Left lung (tissue), 4 donors: ENCODE measurements at regions not wholly inside any gene's neighbourhood (a gene's known extent, or its start where the extent isn't known, plus 50 kb on each side); places are given as distances from the start of the nearest gene placed in this dataset.

Experiments
- ATAC-seq: fragments of 200-7000 bp; cut with Tn5 transposase; one replicate; pipeline ENCODE4 v1.9.1; 2020; ENCODE audit warnings: moderate library complexity
- DNase-seq, 4 donors: peaks; one replicate each; pipeline ENCODE4 v3.0.0-alpha.2; 2013 to 2020
- H3K27ac ChIP-seq, 2 donors: fragments of 200-600 bp; sonication (generic) in 1 of 2; one replicate each; pipeline versions ENCODE4 v1.5.0 to v1.8.0; 2020 to 2021
- H3K27me3 ChIP-seq, 2 donors: fragments of 200-600 bp; sonication (generic) in 1 of 2; one replicate each; pipeline versions ENCODE4 v1.5.0 to v1.8.0; 2020 to 2021
- H3K36me3 ChIP-seq, 2 donors: fragments of 200-600 bp; sonication (generic) in 1 of 2; one replicate each; pipeline versions ENCODE4 v1.5.0 to v1.8.0; 2020 to 2021
- H3K4me1 ChIP-seq, 2 donors: fragments of 200-600 bp; one replicate each; pipeline ENCODE4 v1.8.0; 2021
- H3K4me3 ChIP-seq, 2 donors: fragments of 200-600 bp; sonication (generic) in 1 of 2; one replicate each; pipeline versions ENCODE4 v1.5.0 to v1.8.0; 2020 to 2021; ENCODE audit warnings: mild to moderate bottlenecking in 1 of 2
- H3K9me3 ChIP-seq, 2 donors: fragments of 200-600 bp; sonication (generic) in 1 of 2; one replicate each; pipeline versions ENCODE4 v1.5.0 to v1.8.0; 2020 to 2021
- intact Hi-C, 2 donors: fragments of 100-400 bp; cut with DNase I; formaldehyde crosslinking; loops; one replicate each; pipeline versions ENCODE4 v1.11.2 to v1.14.2; 2022
- TF ChIP-seq, protein P1 (sequence below), 2 donors: fragments of 200-600 bp; sonication (generic) in 1 of 2; IDR thresholded peaks; one replicate each; pipeline versions ENCODE4 v1.5.0 to v1.8.0; 2021; ENCODE audit warnings: antibody characterized with exemption in 2 of 2
- donor health status: DM: no; HTN: yes; CAD: no.
- donor health status: DM: no; HTN: no; CAD: no.

DNA sequence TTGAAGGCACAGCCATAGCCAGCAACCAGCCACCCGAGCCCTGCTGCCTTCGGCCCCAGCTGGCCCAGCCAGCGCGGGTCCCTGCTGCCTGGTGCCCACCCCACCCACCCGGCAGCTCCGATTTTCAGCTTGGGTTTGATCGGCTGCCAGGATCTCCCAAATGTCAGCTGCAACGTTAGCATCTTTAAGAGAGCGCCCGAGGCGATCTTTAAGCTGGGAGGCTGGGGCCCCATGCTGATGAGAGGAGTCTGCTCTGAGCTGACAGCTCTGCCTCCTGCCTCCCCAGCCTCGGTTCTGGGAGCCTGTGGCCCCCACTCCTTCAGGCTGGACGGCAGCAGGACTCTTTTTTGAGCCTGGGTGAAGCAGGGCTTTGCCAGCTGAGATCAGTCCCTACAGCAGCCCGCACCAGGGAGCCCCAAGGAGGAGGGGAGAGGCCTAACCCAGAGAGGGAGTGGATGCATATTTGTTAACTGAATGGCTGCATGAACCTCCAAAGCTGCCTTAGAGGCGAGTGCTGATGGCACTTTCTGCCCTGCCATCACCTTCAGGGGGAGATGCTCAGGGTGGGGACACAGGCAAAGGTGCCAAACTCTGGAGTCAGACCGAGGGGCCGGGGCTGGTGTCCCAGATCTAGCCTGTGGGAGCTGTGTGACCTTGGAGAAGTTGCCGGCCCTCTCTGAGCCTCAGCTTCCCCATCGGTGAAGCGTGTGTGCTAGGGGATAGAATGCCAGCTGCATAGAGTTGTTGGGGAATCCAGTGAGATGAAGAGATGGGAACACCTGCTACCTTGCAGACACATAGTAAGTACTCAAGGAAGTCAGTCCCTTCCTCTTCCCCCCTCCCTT is 165.5 kb downstream of the C9orf50 start:
- Histone ChIP-seq H3K4me3 (no peak overlapping the region), H3K36me3 (no peaks in the 10 kb centered on the region), H3K27ac (no peak overlapping the region), H3K9me3 (no peaks in the 10 kb centered on the region), H3K4me1 (peaks cover 23 to 25% of the 10 kb centered on the region in 2 donors), H3K27me3 (no peaks in the 10 kb centered on the region)
- no peak for ATAC-seq
- intact Hi-C loops = no loop called here
- peak in 1 of 4 donors; percentile 59 for DNase-seq
- TF ChIP-seq, protein P1, sequence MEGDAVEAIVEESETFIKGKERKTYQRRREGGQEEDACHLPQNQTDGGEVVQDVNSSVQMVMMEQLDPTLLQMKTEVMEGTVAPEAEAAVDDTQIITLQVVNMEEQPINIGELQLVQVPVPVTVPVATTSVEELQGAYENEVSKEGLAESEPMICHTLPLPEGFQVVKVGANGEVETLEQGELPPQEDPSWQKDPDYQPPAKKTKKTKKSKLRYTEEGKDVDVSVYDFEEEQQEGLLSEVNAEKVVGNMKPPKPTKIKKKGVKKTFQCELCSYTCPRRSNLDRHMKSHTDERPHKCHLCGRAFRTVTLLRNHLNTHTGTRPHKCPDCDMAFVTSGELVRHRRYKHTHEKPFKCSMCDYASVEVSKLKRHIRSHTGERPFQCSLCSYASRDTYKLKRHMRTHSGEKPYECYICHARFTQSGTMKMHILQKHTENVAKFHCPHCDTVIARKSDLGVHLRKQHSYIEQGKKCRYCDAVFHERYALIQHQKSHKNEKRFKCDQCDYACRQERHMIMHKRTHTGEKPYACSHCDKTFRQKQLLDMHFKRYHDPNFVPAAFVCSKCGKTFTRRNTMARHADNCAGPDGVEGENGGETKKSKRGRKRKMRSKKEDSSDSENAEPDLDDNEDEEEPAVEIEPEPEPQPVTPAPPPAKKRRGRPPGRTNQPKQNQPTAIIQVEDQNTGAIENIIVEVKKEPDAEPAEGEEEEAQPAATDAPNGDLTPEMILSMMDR (IDR thresholded peaks at IDR 0.05) = no peak

- no peak overlapping the region for H3K27ac ChIP-seq
- intact Hi-C loops = no loop called here
- no peaks in the 10 kb centered on the region for H3K9me3 ChIP-seq
- H3K27me3 ChIP-seq = no peaks in the 10 kb centered on the region
- H3K4me1 ChIP-seq = peaks cover 18 to 20% of the 10 kb centered on the region in 2 donors
- no peak for DNase-seq
- TF ChIP-seq, protein P1 (IDR thresholded peaks at IDR 0.05) = no peak
- H3K4me3 ChIP-seq = no peak overlapping the region
- H3K36me3 ChIP-seq = no peaks in the 10 kb centered on the region
- no peak for ATAC-seq
Measured at GRCh38 chr9:129454467-129455067, 166.3 kb downstream of the C9orf50 start.

- ATAC-seq (no peak), DNase-seq (no peak)
- H3K36me3 ChIP-seq = no peaks in the 10 kb centered on the region
- TF ChIP-seq, protein P1 (IDR thresholded peaks at IDR 0.05) = no peak
- no peak overlapping the region for H3K27ac ChIP-seq
- no peaks in the 10 kb centered on the region for H3K27me3 ChIP-seq
- no peak overlapping the region for H3K4me3 ChIP-seq
- H3K9me3 ChIP-seq = no peaks in the 10 kb centered on the region
- intact Hi-C loops = no loop called here
- H3K4me1 ChIP-seq = peaks cover 10 to 12% of the 10 kb centered on the region in 2 donors
Measured at GRCh38 chr9:129453734-129454133, 167.2 kb downstream of the C9orf50 start.

DNA sequence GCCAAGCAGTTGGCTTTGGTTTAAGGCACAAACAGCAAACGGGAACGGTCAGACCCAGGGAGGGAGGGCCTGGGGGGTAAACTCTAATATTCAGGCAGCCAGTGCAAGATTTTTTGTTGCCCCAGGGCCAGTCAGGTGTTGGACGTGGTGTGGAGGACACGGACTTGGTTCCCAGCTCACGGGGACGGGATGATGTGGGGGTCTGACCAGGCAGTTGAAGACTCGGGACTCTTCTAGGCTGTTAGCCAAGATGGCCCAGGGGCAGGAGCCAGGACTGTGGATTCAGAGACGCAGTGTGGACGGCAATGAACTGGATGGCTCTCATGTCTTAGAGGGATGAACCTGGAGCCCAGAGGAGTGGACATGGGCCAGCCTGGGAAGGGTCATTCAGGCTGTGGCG is 169.2 kb downstream of the C9orf50 start:
- no peaks in the 10 kb centered on the region for H3K36me3 ChIP-seq
- intact Hi-C loops = no loop called here
- peak in 1 of 4 donors; percentile 58 for DNase-seq
- ATAC-seq = no peak
- H3K4me3 ChIP-seq = no peak overlapping the region
- peaks cover 0 to 3% of the 10 kb centered on the region in 2 donors for H3K9me3 ChIP-seq
- peak overlapping the region; percentile 55 to 59 for H3K27ac ChIP-seq
- H3K27me3 ChIP-seq = no peaks in the 10 kb centered on the region
- H3K4me1 ChIP-seq = peaks cover 0 to 5% of the 10 kb centered on the region in 2 donors
- TF ChIP-seq, protein P1 (IDR thresholded peaks at IDR 0.05) = no peak

DNA sequence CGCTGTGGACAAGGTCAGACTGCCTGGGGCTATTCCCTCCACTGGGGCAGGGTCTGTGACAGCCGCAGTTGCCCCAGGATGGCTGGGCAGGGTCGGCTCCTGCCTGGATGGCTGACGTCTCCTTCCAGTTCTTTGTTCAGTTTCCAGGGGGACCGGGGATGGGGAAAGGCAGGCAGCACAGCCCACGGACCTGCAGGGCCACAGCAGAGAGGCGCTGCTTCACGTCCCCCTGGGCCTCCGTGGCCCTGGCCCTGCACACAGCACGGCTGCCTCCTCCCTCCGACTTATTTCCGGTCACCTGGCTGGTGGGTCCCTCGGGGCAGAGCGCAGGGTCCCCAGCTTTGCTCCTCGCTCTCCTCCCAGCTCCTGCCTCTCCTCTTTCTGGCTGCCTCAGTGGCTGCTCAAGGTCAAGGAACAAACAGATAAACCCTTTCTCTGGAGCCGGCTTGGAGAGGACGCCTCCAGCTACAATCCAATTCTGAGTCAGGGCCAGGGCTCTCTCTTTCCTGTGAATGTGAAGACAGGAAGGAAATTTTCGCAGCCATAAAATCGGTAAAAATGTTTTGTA is 169.7 kb downstream of the C9orf50 start:
- Histone ChIP-seq H3K4me1 (peaks cover 0 to 5% of the 10 kb centered on the region in 2 donors), H3K27ac (peak overlapping the region; percentile 55 to 59), H3K9me3 (peaks cover 0 to 6% of the 10 kb centered on the region in 2 donors), H3K4me3 (no peak overlapping the region), H3K27me3 (no peaks in the 10 kb centered on the region), H3K36me3 (no peaks in the 10 kb centered on the region)
- no peak for ATAC-seq
- peak in 1 of 4 donors; percentile 65 for DNase-seq
- intact Hi-C loops = no loop called here
- TF ChIP-seq, protein P1 (IDR thresholded peaks at IDR 0.05) = no peak
